DOHH2 (cell line): ENCODE measurements at regions not wholly inside any gene's neighbourhood (a gene's known extent, or its start where the extent isn't known, plus 50 kb on each side); places are given as distances from the start of the nearest gene placed in this dataset.

Experiments
- EZH2phosphoT487 ChIP-seq: fragments of 200-600 bp; sonication (generic); IDR thresholded peaks from 2 replicates; pipeline ENCODE4 v1.6.1; 2017; ENCODE audit warnings: borderline replicate concordance, mild to moderate bottlenecking, antibody characterized with exemption, low read length, moderate library complexity, mixed read lengths
- TF ChIP-seq, protein P1 (sequence below): fragments of 200-600 bp; sonication (generic); IDR thresholded peaks from one replicate; pipeline ENCODE4 v1.5.1; 2014; ENCODE audit warnings: antibody characterized with exemption, mild to moderate bottlenecking, low read depth, low read length; ENCODE audit not compliant: poor library complexity, severe bottlenecking

DNA sequence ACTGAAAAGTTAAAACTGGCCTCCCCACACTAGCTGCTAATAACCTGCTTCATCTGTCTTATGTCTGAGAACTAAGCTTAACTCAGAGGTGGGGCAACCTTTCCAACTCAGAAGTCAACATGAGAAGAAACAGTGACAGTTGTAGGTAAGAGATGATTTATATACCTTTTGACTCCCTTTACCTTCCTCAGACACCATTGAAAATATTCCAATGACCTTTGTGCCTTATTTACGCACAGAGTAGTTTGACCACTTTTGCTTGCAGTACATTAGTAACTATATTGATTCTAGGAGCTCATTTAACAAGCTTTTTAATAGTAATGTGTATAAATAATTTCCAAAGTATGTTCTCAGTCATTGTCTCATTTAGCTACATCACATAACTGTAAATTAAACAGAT lies 77.6 kb downstream of the ALX1 start:
- TF ChIP-seq, protein P1, sequence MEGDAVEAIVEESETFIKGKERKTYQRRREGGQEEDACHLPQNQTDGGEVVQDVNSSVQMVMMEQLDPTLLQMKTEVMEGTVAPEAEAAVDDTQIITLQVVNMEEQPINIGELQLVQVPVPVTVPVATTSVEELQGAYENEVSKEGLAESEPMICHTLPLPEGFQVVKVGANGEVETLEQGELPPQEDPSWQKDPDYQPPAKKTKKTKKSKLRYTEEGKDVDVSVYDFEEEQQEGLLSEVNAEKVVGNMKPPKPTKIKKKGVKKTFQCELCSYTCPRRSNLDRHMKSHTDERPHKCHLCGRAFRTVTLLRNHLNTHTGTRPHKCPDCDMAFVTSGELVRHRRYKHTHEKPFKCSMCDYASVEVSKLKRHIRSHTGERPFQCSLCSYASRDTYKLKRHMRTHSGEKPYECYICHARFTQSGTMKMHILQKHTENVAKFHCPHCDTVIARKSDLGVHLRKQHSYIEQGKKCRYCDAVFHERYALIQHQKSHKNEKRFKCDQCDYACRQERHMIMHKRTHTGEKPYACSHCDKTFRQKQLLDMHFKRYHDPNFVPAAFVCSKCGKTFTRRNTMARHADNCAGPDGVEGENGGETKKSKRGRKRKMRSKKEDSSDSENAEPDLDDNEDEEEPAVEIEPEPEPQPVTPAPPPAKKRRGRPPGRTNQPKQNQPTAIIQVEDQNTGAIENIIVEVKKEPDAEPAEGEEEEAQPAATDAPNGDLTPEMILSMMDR = no peak
- no peak for TF ChIP-seq EZH2phosphoT487
